Inflammatory macrophage treated with lipopolysaccharide for 1 hour (primary cell): ENCODE measurements at regions not wholly inside any gene's neighbourhood (a gene's known extent, or its start where the extent isn't known, plus 50 kb on each side); places are given as distances from the start of the nearest gene placed in this dataset.

Source experiments
- DNase-seq, 2 donors: peaks; one replicate each; pipeline ENCODE4 v3.0.0-alpha.2; 2020 to 2022

GRCh38 chr3:70120357-70120966 is 120.9 kb downstream of the SAMMSON start:
- peak; percentile 42 to 90 for DNase-seq

- no peak for DNase-seq
These were observed 127.7 kb downstream of the SAMMSON start for GRCh38 chr3:70127192-70127591.

- peak; percentile 18 to 50 for DNase-seq
These were observed 137.8 kb downstream of the SAMMSON start for GRCh38 chr3:70137366-70137765.

DNA sequence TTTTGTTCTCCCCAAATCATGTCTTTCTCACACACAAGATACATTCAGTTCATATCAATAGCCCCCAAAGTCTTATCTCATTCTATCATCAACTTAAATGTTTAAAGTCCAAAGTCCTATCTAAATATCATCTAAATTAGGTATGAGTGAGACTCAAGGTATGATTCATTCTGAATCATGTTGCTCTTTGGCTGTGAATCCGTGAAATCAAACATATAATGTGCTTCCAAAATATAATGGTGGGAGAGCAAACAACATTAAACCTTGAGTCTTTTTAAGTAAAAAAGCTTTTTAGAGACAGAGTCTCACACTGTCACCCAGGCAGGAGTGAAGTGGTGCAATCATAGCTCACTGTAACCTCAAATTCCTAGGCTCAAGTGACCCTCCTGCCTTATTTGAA is 139.1 kb downstream of the SAMMSON start:
- no peak for DNase-seq
